Heart left ventricle (tissue), 16 donors: ENCODE measurements at regions not wholly inside any gene's neighbourhood (a gene's known extent, or its start where the extent isn't known, plus 50 kb on each side); places are given as distances from the start of the nearest gene placed in this dataset.

ENCODE experiments used
- ATAC-seq, 4 donors: fragments of 200-7000 bp; cut with Tn5 transposase; one replicate each; pipeline ENCODE4 v1.9.1; 2020 to 2022; ENCODE audit warnings: moderate library complexity in 4 of 4, mild to moderate bottlenecking in 3 of 4, moderate number of reproducible peaks in 1 of 4
- DNase-seq, 5 donors: peaks; one replicate each; pipeline ENCODE4 v3.0.0-alpha.2; 2020
- H3K27ac ChIP-seq, 12 donors: fragments of 200-600 bp; sonication (generic) in 4 of 12; one replicate each; pipeline versions ENCODE4 v1.5.0 to v1.8.0; 2016 to 2022; ENCODE audit warnings: mild to moderate bottlenecking in 2 of 12
- H3K27me3 ChIP-seq, 9 donors: fragments of 200-600 bp; sonication (generic) in 2 of 9; one replicate each; pipeline versions ENCODE4 v1.5.1 to v1.8.0; 2016 to 2022; ENCODE audit warnings: mild to moderate bottlenecking in 3 of 9
- H3K36me3 ChIP-seq, 9 donors: fragments of 200-600 bp; sonication (generic) in 2 of 9; one replicate each; pipeline versions ENCODE4 v1.5.0 to v1.8.0; 2018 to 2022; ENCODE audit warnings: mild to moderate bottlenecking in 2 of 9
- H3K4me1 ChIP-seq, 12 donors: fragments of 200-600 bp; sonication (generic) in 4 of 12; one replicate each; pipeline versions ENCODE4 v1.5.0 to v1.8.0; 2016 to 2022; ENCODE audit warnings: mild to moderate bottlenecking in 3 of 12
- H3K4me3 ChIP-seq, 12 donors: fragments of 200-600 bp; sonication (generic) in 4 of 12; one replicate each; pipeline versions ENCODE4 v1.5.0 to v1.8.0; 2017 to 2022; ENCODE audit warnings: mild to moderate bottlenecking in 9 of 12, moderate library complexity in 4 of 12
- H3K9me3 ChIP-seq, 12 donors: fragments of 200-600 bp; sonication (generic) in 4 of 12; one replicate each; pipeline versions ENCODE4 v1.5.0 to v1.8.0; 2016 to 2022; ENCODE audit warnings: mild to moderate bottlenecking in 1 of 12
- POLR2A ChIP-seq, 2 donors: fragments of 450-650 bp; IDR thresholded peaks; one replicate each; pipeline ENCODE4 v1.6.1; 2017; ENCODE audit warnings: antibody characterized with exemption in 2 of 2, mild to moderate bottlenecking in 2 of 2, moderate library complexity in 2 of 2
- WGBS, 4 donors: extraction: QIAGEN DNeasy Blood & Tissue Kit in 2 of 4; methylation state at CpG; one replicate each; pipeline versions ENCODE4 v1.1.5 to v1.1.7; 2013 to 2018; 5-methylcytosine and 5-hydroxymethylcytosine counted together
- intact Hi-C, 10 donors: fragments of 100-400 bp; cut with DNase I; formaldehyde crosslinking; loops; one replicate each; pipeline versions ENCODE4 v1.11.1 to v1.14.2; 2022
- TF ChIP-seq, protein P1 (sequence below), 12 donors: fragments of 200-600 bp; sonication (generic) in 4 of 12; IDR thresholded peaks; one replicate each; pipeline versions ENCODE4 v1.5.0 to v1.8.0; 2018 to 2022; ENCODE audit warnings: antibody characterized with exemption in 12 of 12, mild to moderate bottlenecking in 5 of 12
- donor health status: ischemic (EF 13 %, LVEDD 7.1; RV severe dilation, severe dysfunction).
- donor health status: healthy with polysubstance abuse.
- donor health status: DM: no; HTN: yes; CAD: no.
- donor health status: DM: no; HTN: no; CAD: no.
- donor health status: ischemic (EF 25% LVEDD 6.9; RV normal size, moderate dysfunction).
- donor health status: ischemic (EF 25% LVEDD 5.7; RV mildly dilated, moderate dysfunction).
- donor health status: healthy.
- donor health status: DM: yes; HTN: yes; CAD: no.
- donor health status: ischemic (EF 35%, LVEDD 5.7; RV mildly dilated, moderate dysfunction).
- donor health status: nonischemic (EF 11% LVEDD 7.7; RV severe dilation, severe dysfunction).
- donor health status: DM: yes; HTN: yes; CAD: no.
- donor health status: PGD.
- donor health status: ischemic (EF 29% LVEDD 5.4; RV normal size, mild dysfunction).
- donor health status: nonischemic (EF 23%, LVEDD 6.1; RV moderate dilation, normal function).

DNA sequence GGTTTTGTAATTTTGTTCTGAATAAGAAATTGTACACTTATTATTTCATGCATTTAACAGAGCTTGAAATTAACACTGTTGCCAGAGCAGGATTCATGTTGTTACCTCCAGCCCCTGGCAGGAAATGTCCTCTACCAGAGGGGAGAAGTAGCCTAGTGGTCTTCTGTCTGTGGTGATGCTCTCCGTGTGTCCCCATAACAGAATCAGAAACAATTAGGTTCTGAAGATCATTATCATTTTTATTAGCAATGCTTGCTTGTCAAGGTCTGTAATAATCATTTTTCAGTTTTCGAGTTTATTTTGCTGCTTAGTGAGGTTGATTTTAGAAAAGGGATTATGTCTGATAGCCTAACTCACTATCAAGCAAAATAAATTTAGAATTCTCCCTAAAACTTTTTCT, 116.6 kb upstream of the CNTNAP5 start:
- Histone ChIP-seq H3K4me1 (no peaks in the 10 kb centered on the region), H3K27ac (no peak overlapping the region), H3K9me3 (no peaks in the 10 kb centered on the region), H3K4me3 (no peak overlapping the region), H3K36me3 (no peaks in the 10 kb centered on the region), H3K27me3 (no peaks in the 10 kb centered on the region)
- 69 to 84% (median 80%) methylated on average over 2 of the region's 2 CpGs for WGBS, 4 donors
- no peak for TF ChIP-seq POLR2A (IDR thresholded peaks at IDR 0.05)
- TF ChIP-seq, protein P1, sequence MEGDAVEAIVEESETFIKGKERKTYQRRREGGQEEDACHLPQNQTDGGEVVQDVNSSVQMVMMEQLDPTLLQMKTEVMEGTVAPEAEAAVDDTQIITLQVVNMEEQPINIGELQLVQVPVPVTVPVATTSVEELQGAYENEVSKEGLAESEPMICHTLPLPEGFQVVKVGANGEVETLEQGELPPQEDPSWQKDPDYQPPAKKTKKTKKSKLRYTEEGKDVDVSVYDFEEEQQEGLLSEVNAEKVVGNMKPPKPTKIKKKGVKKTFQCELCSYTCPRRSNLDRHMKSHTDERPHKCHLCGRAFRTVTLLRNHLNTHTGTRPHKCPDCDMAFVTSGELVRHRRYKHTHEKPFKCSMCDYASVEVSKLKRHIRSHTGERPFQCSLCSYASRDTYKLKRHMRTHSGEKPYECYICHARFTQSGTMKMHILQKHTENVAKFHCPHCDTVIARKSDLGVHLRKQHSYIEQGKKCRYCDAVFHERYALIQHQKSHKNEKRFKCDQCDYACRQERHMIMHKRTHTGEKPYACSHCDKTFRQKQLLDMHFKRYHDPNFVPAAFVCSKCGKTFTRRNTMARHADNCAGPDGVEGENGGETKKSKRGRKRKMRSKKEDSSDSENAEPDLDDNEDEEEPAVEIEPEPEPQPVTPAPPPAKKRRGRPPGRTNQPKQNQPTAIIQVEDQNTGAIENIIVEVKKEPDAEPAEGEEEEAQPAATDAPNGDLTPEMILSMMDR (IDR thresholded peaks at IDR 0.05) = no peak
- intact Hi-C loops = no loop called here
- no peak for DNase-seq
- ATAC-seq = no peak

DNA sequence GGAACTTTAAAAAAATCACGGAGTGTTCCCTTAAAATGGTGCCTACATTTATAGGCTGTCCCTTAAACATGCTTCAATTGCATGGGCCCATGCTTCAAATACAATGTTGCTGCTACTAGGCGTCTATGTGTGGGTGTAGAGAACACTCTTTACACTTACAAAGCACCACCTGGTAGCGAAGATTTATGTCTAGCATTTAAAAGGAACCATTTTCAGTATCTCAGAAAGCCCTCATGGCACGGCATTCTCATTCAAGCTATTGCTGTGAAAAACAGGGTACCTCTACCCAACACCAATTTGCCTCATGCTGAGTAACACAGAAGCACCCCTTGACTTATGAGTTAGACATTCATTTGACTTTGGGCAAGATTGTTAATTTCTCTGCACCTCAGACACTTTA, 112.9 kb upstream of the CNTNAP5 start:
- DNase-seq (no peak), ATAC-seq (no peak)
- intact Hi-C loops = no loop called here
- Histone ChIP-seq H3K9me3 (no peaks in the 10 kb centered on the region), H3K4me1 (no peaks in the 10 kb centered on the region), H3K36me3 (no peaks in the 10 kb centered on the region), H3K27ac (no peak overlapping the region), H3K27me3 (no peaks in the 10 kb centered on the region), H3K4me3 (no peak overlapping the region)
- TF ChIP-seq, protein P1 (IDR thresholded peaks at IDR 0.05) = no peak
- no peak for TF ChIP-seq POLR2A (IDR thresholded peaks at IDR 0.05)
- WGBS, 4 donors = 74 to 83% (median 78%) methylated on average over 4 of the region's 4 CpGs

DNA sequence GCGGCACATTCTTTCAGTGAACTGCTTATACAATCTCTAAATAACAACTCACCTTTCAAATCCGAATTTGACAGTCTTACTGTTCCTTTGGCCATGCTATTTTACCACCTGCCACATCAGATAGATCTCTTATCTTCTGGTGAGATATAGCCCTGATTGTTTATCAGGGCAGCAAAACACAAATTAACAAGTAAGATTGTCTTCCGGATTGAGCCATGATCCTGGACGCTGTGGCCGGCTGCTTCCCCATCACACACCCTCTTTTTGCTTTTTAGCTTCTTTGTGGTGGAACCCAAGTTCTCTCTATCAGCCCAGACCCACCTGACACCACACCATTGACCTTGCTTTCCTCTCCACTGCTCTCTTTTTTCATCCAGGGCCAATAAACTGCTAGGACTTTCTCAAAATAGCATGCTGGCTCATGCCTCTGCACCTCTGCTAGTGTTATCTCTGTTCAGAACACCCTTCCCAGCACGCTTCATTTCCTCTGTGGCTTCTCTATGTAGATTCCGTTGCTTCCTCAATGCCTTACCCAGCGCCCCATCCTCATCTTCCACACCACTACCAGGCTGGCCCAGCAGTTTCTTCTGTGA, 111.8 kb upstream of the CNTNAP5 start:
- Histone ChIP-seq H3K9me3 (no peaks in the 10 kb centered on the region), H3K36me3 (no peaks in the 10 kb centered on the region), H3K27ac (no peak overlapping the region), H3K27me3 (no peaks in the 10 kb centered on the region), H3K4me1 (no peaks in the 10 kb centered on the region), H3K4me3 (no peak overlapping the region)
- intact Hi-C loops = no loop called here
- ATAC-seq (no peak), DNase-seq (no peak)
- TF ChIP-seq POLR2A (IDR thresholded peaks at IDR 0.05) = no peak
- TF ChIP-seq, protein P1 (IDR thresholded peaks at IDR 0.05) = no peak
- whole genome bisulfite sequencing, 4 donors = 59 to 68% (median 64%) methylated on average over 8 of the region's 8 CpGs

DNA sequence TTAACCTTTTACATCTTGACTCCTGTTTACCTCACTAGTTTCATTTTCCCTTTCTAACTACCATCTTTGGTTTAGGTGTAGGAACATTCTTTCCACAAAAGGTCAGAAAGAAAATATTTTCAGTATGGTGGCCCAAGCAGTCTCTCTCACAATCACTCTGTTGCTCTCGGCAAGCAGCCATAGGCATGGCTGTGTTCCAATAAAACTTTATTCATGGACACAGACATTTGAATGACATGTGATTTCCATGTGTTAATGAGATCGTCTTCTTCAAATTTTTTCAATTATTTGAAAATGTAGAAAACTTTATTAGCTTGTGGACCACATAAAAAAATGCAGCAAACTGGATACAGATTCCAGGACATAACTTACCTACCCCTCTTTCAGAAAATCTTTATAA, 109.7 kb upstream of the CNTNAP5 start:
- Histone ChIP-seq H3K4me1 (no peaks in the 10 kb centered on the region), H3K27ac (no peak overlapping the region), H3K36me3 (no peaks in the 10 kb centered on the region), H3K9me3 (no peaks in the 10 kb centered on the region), H3K4me3 (no peak overlapping the region), H3K27me3 (no peaks in the 10 kb centered on the region)
- intact Hi-C loops = no loop called here
- ATAC-seq (no peak), DNase-seq (no peak)
- 76 to 87% (median 78%) methylated on average over 2 of the region's 2 CpGs for WGBS, 4 donors
- TF ChIP-seq POLR2A (IDR thresholded peaks at IDR 0.05) = no peak
- TF ChIP-seq, protein P1 (IDR thresholded peaks at IDR 0.05) = no peak
